Mesendoderm (in vitro differentiated cells): ENCODE measurements at regions not wholly inside any gene's neighbourhood (a gene's known extent, or its start where the extent isn't known, plus 50 kb on each side); places are given as distances from the start of the nearest gene placed in this dataset.

Experiments used
- DNase-seq: peaks from one replicate; pipeline ENCODE4 v3.0.0; 2013
- H2AK5ac ChIP-seq: 2 replicates; pipeline ENCODE4 v1.6.1; 2013; ENCODE audit warnings: low read length, inconsistent platforms
- H2BK120ac ChIP-seq: 2 replicates; pipeline ENCODE4 v1.6.1; 2013; ENCODE audit warnings: low read depth, mild to moderate bottlenecking, low read length, moderate library complexity, mixed read lengths
- H2BK15ac ChIP-seq: replicated peaks from 2 replicates; pipeline ENCODE4 v1.6.1; 2013; ENCODE audit warnings: low read depth, mild to moderate bottlenecking, moderate library complexity
- H2BK5ac ChIP-seq: 2 replicates; pipeline ENCODE4 v1.6.1; 2013; ENCODE audit warnings: low read length, inconsistent platforms
- H3K18ac ChIP-seq: 2 replicates; pipeline ENCODE4 v1.6.1; 2013; ENCODE audit warnings: mild to moderate bottlenecking, low read length, mixed read lengths
- H3K23ac ChIP-seq: one replicate; pipeline ENCODE4 v1.6.1; 2013; ENCODE audit warnings: low read length
- H3K27ac ChIP-seq: 2 replicates; pipeline ENCODE4 v1.5.1; 2013; ENCODE audit warnings: low read depth, mild to moderate bottlenecking, inconsistent platforms, low read length, moderate library complexity
- H3K27me3 ChIP-seq: 2 replicates; pipeline ENCODE4 v1.6.1; 2013; ENCODE audit warnings: low read length, control low read depth, mild to moderate bottlenecking, inconsistent platforms; ENCODE audit not compliant: insufficient read depth, poor library complexity
- H3K36me3 ChIP-seq: 2 replicates; pipeline ENCODE4 v1.6.1; 2013; ENCODE audit warnings: low read length, inconsistent platforms; ENCODE audit not compliant: control insufficient read depth, insufficient read depth
- H3K4ac ChIP-seq: one replicate; pipeline ENCODE4 v1.6.1; 2013; ENCODE audit warnings: low read depth, mild to moderate bottlenecking, low read length, moderate library complexity
- H3K4me1 ChIP-seq: 2 replicates; pipeline ENCODE4 v1.6.1; 2013; ENCODE audit warnings: low read depth, low read length, inconsistent platforms; ENCODE audit not compliant: control insufficient read depth
- H3K4me2 ChIP-seq: 2 replicates; pipeline ENCODE4 v1.6.1; 2013; ENCODE audit warnings: low read length
- H3K4me3 ChIP-seq: 2 replicates; pipeline ENCODE4 v1.5.1; 2013; ENCODE audit warnings: mild to moderate bottlenecking, low read length
- H3K56ac ChIP-seq: one replicate; pipeline ENCODE4 v1.6.1; 2013; ENCODE audit warnings: low read length
- H3K79me1 ChIP-seq: 2 replicates; pipeline ENCODE4 v1.6.1; 2013; ENCODE audit warnings: low read length, inconsistent platforms
- H3K79me2 ChIP-seq: 2 replicates; pipeline ENCODE4 v1.6.1; 2013; ENCODE audit warnings: mild to moderate bottlenecking, low read length; ENCODE audit not compliant: control insufficient read depth, insufficient read depth
- H3K9ac ChIP-seq: 2 replicates; pipeline ENCODE4 v1.6.1; 2013; ENCODE audit warnings: low read length, inconsistent platforms
- H4K5ac ChIP-seq: one replicate; pipeline ENCODE4 v1.6.1; 2013; ENCODE audit warnings: low read length
- H4K8ac ChIP-seq: one replicate; pipeline ENCODE4 v1.6.1; 2013; ENCODE audit warnings: low read depth, mild to moderate bottlenecking, control low read depth, low read length, moderate library complexity
- WGBS: extraction: QIAGEN DNeasy Blood & Tissue Kit; methylation state at CpG from one replicate; pipeline ENCODE4 v1.1.7; 2013; ENCODE audit warnings: low lambda C conversion rate, missing lambda C conversion rate; ENCODE audit not compliant: insufficient coverage; ENCODE audit errors: extremely low coverage; 5-methylcytosine and 5-hydroxymethylcytosine counted together

GRCh38 chrX:10070714-10071436 is 85.9 kb upstream of the CLCN4 start:
- Histone ChIP-seq H4K5ac (no peak overlapping the region), H3K4ac (no peak overlapping the region), H3K23ac (no peak overlapping the region), H3K4me3 (no peak overlapping the region), H3K79me1 (no peaks in the 10 kb centered on the region), H3K9ac (no peak overlapping the region), H4K8ac (no peak overlapping the region), H2BK5ac (no peak overlapping the region), H2BK15ac (no peak overlapping the region), H3K4me1 (no peaks in the 10 kb centered on the region), H2AK5ac (no peak overlapping the region), H2BK120ac (no peak overlapping the region), H3K56ac (no peak overlapping the region), H3K79me2 (no peaks in the 10 kb centered on the region), H3K27me3 (no peaks in the 10 kb centered on the region), H3K27ac (no peak overlapping the region), H3K18ac (no peak overlapping the region), H3K36me3 (no peaks in the 10 kb centered on the region), H3K4me2 (no peak overlapping the region)
- no CpG with 5 or more reads among the region's 7 CpGs for WGBS
- DNase-seq: no peak

- H3K4ac ChIP-seq: no peak overlapping the region
- H3K27ac ChIP-seq: no peak overlapping the region
- no peak overlapping the region for H3K9ac ChIP-seq
- H3K4me1 ChIP-seq: no peaks in the 10 kb centered on the region
- no peak overlapping the region for H3K18ac ChIP-seq
- no peak for DNase-seq
- no peak overlapping the region for H3K56ac ChIP-seq
- H3K79me2 ChIP-seq: no peaks in the 10 kb centered on the region
- H2BK120ac ChIP-seq: no peak overlapping the region
- no peak overlapping the region for H2BK15ac ChIP-seq
- WGBS: no CpG with 5 or more reads among the region's 7 CpGs
- H3K4me3 ChIP-seq: no peak overlapping the region
- no peaks in the 10 kb centered on the region for H3K36me3 ChIP-seq
- H3K27me3 ChIP-seq: no peaks in the 10 kb centered on the region
- no peak overlapping the region for H3K23ac ChIP-seq
- no peak overlapping the region for H3K4me2 ChIP-seq
- no peaks in the 10 kb centered on the region for H3K79me1 ChIP-seq
- no peak overlapping the region for H2AK5ac ChIP-seq
- H4K5ac ChIP-seq: no peak overlapping the region
- H4K8ac ChIP-seq: no peak overlapping the region
- H2BK5ac ChIP-seq: no peak overlapping the region
Observed at GRCh38 chrX:10071451-10072144, 85.2 kb upstream of the CLCN4 start.

- H2BK120ac ChIP-seq: no peak overlapping the region
- no peaks in the 10 kb centered on the region for H3K79me1 ChIP-seq
- H4K8ac ChIP-seq: no peak overlapping the region
- H3K4ac ChIP-seq: no peak overlapping the region
- no peak overlapping the region for H2BK5ac ChIP-seq
- H3K79me2 ChIP-seq: no peaks in the 10 kb centered on the region
- no peak overlapping the region for H3K18ac ChIP-seq
- H2AK5ac ChIP-seq: no peak overlapping the region
- no peak overlapping the region for H3K9ac ChIP-seq
- DNase-seq: no peak
- no peaks in the 10 kb centered on the region for H3K27me3 ChIP-seq
- H3K4me1 ChIP-seq: no peaks in the 10 kb centered on the region
- H3K27ac ChIP-seq: no peak overlapping the region
- H4K5ac ChIP-seq: no peak overlapping the region
- no peaks in the 10 kb centered on the region for H3K36me3 ChIP-seq
- WGBS: no CpG with 5 or more reads among the region's 4 CpGs
- no peak overlapping the region for H2BK15ac ChIP-seq
- H3K4me2 ChIP-seq: no peak overlapping the region
- H3K23ac ChIP-seq: no peak overlapping the region
- no peak overlapping the region for H3K4me3 ChIP-seq
- H3K56ac ChIP-seq: no peak overlapping the region
Observed at GRCh38 chrX:10072786-10073568, 83.8 kb upstream of the CLCN4 start.

- Histone ChIP-seq H3K27ac (no peak overlapping the region), H3K4ac (no peak overlapping the region), H2BK5ac (no peak overlapping the region), H3K9ac (no peak overlapping the region), H3K79me2 (no peaks in the 10 kb centered on the region), H3K27me3 (no peaks in the 10 kb centered on the region), H2BK120ac (no peak overlapping the region), H3K4me3 (no peak overlapping the region), H4K5ac (no peak overlapping the region), H3K36me3 (no peaks in the 10 kb centered on the region), H3K4me2 (no peak overlapping the region), H3K4me1 (no peaks in the 10 kb centered on the region), H3K79me1 (no peaks in the 10 kb centered on the region), H3K18ac (no peak overlapping the region), H2BK15ac (no peak overlapping the region), H3K23ac (no peak overlapping the region), H3K56ac (no peak overlapping the region), H4K8ac (no peak overlapping the region), H2AK5ac (no peak overlapping the region)
- no CpG with 5 or more reads among the region's 1 CpG for WGBS
- DNase-seq: no peak
Observed at GRCh38 chrX:10073671-10074070, 83.1 kb upstream of the CLCN4 start.

GRCh38 chrX:10074241-10074941 is 82.4 kb upstream of the CLCN4 start:
- H2BK120ac ChIP-seq: no peak overlapping the region

More at GRCh38 chrX:10074241-10074941, 82.4 kb upstream of the CLCN4 start:
- Histone ChIP-seq H3K9ac (no peak overlapping the region), H3K18ac (no peak overlapping the region), H4K5ac (no peak overlapping the region), H3K4me2 (no peak overlapping the region), H3K27ac (no peak overlapping the region), H2BK5ac (no peak overlapping the region), H3K79me2 (no peaks in the 10 kb centered on the region), H3K23ac (no peak overlapping the region), H2AK5ac (no peak overlapping the region), H2BK15ac (no peak overlapping the region), H3K36me3 (no peaks in the 10 kb centered on the region), H4K8ac (no peak overlapping the region), H3K56ac (no peak overlapping the region), H3K27me3 (no peaks in the 10 kb centered on the region), H3K4me3 (no peak overlapping the region), H3K4ac (no peak overlapping the region), H3K79me1 (no peaks in the 10 kb centered on the region), H3K4me1 (no peaks in the 10 kb centered on the region)
- no CpG with 5 or more reads among the region's 9 CpGs for WGBS
- DNase-seq: no peak
